ENCODE measurements at regions not wholly inside any gene's neighbourhood (a gene's known extent, or its start where the extent isn't known, plus 50 kb on each side); places are given as distances from the start of the nearest gene placed in this dataset.
A peak's percentile ranks its signal among the peaks of the same experiment; 100 is the strongest.

DNA sequence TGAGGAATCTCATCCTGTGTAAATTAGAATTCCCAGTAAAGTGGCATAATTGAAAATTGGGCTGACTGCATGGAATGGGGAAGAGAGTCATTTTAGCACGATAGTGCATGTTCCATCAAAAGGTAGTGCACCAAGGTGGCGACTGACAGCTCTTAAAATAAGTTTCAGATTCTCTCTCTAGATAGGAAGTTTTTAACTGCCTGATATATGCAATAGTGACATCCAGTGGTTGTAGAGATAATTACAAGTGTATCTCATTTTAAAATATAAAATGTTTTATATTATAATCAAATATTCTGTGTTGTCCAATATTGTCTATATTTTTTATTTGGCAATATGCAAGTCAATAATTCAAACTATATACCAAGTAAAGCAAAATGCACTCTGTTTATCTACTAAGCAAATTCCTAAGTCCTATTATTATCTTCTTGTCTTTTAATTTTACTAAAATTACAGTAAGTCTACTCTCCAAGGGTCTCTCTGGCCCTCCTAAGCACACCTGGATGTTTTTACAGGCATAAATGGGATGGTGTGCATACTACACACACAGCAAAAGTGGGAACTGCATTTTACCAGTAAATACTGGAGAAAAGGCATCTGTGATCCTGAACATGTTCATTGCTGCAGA, 397.7 kb upstream of the HNRNPA3 start:
- intact Hi-C loops (cut with micrococcal nuclease; ENCODE audit: unreplicated experiment): loop anchor here (1.0 to 10.0 kb wide), 6 partner anchors 68 to 678 kb away; no protein-coding TSS in a partner anchor
- TF ChIP-seq EZH2 (IDR thresholded peaks at IDR 0.05; ENCODE audit: borderline replicate concordance, low read depth, low read length, poor library complexity, severe bottlenecking): no peak
- TF ChIP-seq, protein P1, sequence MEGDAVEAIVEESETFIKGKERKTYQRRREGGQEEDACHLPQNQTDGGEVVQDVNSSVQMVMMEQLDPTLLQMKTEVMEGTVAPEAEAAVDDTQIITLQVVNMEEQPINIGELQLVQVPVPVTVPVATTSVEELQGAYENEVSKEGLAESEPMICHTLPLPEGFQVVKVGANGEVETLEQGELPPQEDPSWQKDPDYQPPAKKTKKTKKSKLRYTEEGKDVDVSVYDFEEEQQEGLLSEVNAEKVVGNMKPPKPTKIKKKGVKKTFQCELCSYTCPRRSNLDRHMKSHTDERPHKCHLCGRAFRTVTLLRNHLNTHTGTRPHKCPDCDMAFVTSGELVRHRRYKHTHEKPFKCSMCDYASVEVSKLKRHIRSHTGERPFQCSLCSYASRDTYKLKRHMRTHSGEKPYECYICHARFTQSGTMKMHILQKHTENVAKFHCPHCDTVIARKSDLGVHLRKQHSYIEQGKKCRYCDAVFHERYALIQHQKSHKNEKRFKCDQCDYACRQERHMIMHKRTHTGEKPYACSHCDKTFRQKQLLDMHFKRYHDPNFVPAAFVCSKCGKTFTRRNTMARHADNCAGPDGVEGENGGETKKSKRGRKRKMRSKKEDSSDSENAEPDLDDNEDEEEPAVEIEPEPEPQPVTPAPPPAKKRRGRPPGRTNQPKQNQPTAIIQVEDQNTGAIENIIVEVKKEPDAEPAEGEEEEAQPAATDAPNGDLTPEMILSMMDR (conservative IDR thresholded peaks at IDR 0.05; ENCODE audit: low read depth, low read length): peak; percentile 68
- H3K4me3 ChIP-seq (ENCODE audit: low read depth, low read length, poor library complexity, severe bottlenecking): no peak overlapping the region
- H3K36me3 ChIP-seq (ENCODE audit: insufficient read depth, low read length, poor library complexity, severe bottlenecking): no peaks in the 10 kb centered on the region
- BruUV-seq (replicated peaks): no TSS peak
- ChIA-PET POLR2A (ENCODE audit: low non-redundant PET) (no interaction called here), CTCF (interaction anchor here (0.6 to 1.9 kb wide), 8 partner anchors 155 to 334 kb away, joined by 3 to 21 read pairs (median 4); no protein-coding TSS in a partner anchor)
- H3K9me3 ChIP-seq (ENCODE audit: low read depth, low read length, poor library complexity, severe bottlenecking): no peaks in the 10 kb centered on the region
- H3K27ac ChIP-seq (ENCODE audit: low read depth, low read length, poor library complexity, severe bottlenecking): peak overlapping the region; percentile 85
- peak; percentile 73 for DNase-seq (ENCODE audit: low spot score)
- peaks cover 83% of the 10 kb centered on the region for H3K4me1 ChIP-seq (ENCODE audit: insufficient read depth, low read length, poor library complexity, severe bottlenecking)
- no peaks in the 10 kb centered on the region for H3K27me3 ChIP-seq (replicated peaks; ENCODE audit: insufficient read depth, low read depth, low read length, poor library complexity)

GRCh38 chr2:176817061-176817565, 395.5 kb upstream of the HNRNPA3 start:
- intact Hi-C loops (cut with micrococcal nuclease; ENCODE audit: unreplicated experiment): loop anchor here (1.0 to 10.0 kb wide), 3 partner anchors 262 to 680 kb away; no protein-coding TSS in a partner anchor
- BruUV-seq (replicated peaks): no TSS peak
- Histone ChIP-seq H3K9me3 (ENCODE audit: low read depth, low read length, poor library complexity, severe bottlenecking) (no peaks in the 10 kb centered on the region), H3K4me1 (ENCODE audit: insufficient read depth, low read length, poor library complexity, severe bottlenecking) (peaks cover 90% of the 10 kb centered on the region), H3K27ac (ENCODE audit: low read depth, low read length, poor library complexity, severe bottlenecking) (peak overlapping the region; percentile 71), H3K36me3 (ENCODE audit: insufficient read depth, low read length, poor library complexity, severe bottlenecking) (no peaks in the 10 kb centered on the region), H3K27me3 (replicated peaks; ENCODE audit: insufficient read depth, low read depth, low read length, poor library complexity) (no peaks in the 10 kb centered on the region), H3K4me3 (ENCODE audit: low read depth, low read length, poor library complexity, severe bottlenecking) (no peak overlapping the region)
- peak; percentile 76 for DNase-seq (ENCODE audit: low spot score)
- ChIA-PET POLR2A (ENCODE audit: low non-redundant PET) (interaction anchor here (0.6 kb wide), 1 partner anchor 131 kb away, joined by 3 read pairs; no protein-coding TSS in a partner anchor), CTCF (interaction anchor here (0.6 to 1.3 kb wide), 7 partner anchors 77 to 332 kb away, joined by 4 to 9 read pairs (median 6); no protein-coding TSS in a partner anchor)
- TF ChIP-seq, protein P1 (conservative IDR thresholded peaks at IDR 0.05; ENCODE audit: low read depth, low read length): peak; percentile 67
- TF ChIP-seq EZH2 (IDR thresholded peaks at IDR 0.05; ENCODE audit: borderline replicate concordance, low read depth, low read length, poor library complexity, severe bottlenecking): no peak

GRCh38 chr2:176818076-176818475, 394.5 kb upstream of the HNRNPA3 start:
- Histone ChIP-seq H3K4me1 (ENCODE audit: insufficient read depth, low read length, poor library complexity, severe bottlenecking) (peaks cover 80% of the 10 kb centered on the region), H3K9me3 (ENCODE audit: low read depth, low read length, poor library complexity, severe bottlenecking) (no peaks in the 10 kb centered on the region), H3K27ac (ENCODE audit: low read depth, low read length, poor library complexity, severe bottlenecking) (peak overlapping the region; percentile 71), H3K4me3 (ENCODE audit: low read depth, low read length, poor library complexity, severe bottlenecking) (no peak overlapping the region), H3K36me3 (ENCODE audit: insufficient read depth, low read length, poor library complexity, severe bottlenecking) (no peaks in the 10 kb centered on the region), H3K27me3 (replicated peaks; ENCODE audit: insufficient read depth, low read depth, low read length, poor library complexity) (no peaks in the 10 kb centered on the region)
- TF ChIP-seq, protein P1 (conservative IDR thresholded peaks at IDR 0.05; ENCODE audit: low read depth, low read length): no peak
- TF ChIP-seq EZH2 (IDR thresholded peaks at IDR 0.05; ENCODE audit: borderline replicate concordance, low read depth, low read length, poor library complexity, severe bottlenecking): no peak
- DNase-seq (ENCODE audit: low spot score): no peak
- ChIA-PET CTCF (interaction anchor here (1.3 kb wide), 1 partner anchor 331 kb away, joined by 9 read pairs; no protein-coding TSS in a partner anchor), POLR2A (ENCODE audit: low non-redundant PET) (no interaction called here)
- BruUV-seq (replicated peaks): no TSS peak
- intact Hi-C loops (cut with micrococcal nuclease; ENCODE audit: unreplicated experiment): loop anchor here (5.0 to 10.0 kb wide), 2 partner anchors 263 to 681 kb away; no protein-coding TSS in a partner anchor
